Activated CD8-positive, alpha-beta memory T cell treated with anti-CD3 and anti-CD28 coated beads for 4 hours (primary cell): ENCODE measurements at regions not wholly inside any gene's neighbourhood (a gene's known extent, or its start where the extent isn't known, plus 50 kb on each side); places are given as distances from the start of the nearest gene placed in this dataset.

Source experiments
- DNase-seq, 2 donors: peaks; one replicate each; pipeline ENCODE4 v3.0.0-alpha.2; 2020; ENCODE audit warnings: low read depth in 2 of 2

DNA sequence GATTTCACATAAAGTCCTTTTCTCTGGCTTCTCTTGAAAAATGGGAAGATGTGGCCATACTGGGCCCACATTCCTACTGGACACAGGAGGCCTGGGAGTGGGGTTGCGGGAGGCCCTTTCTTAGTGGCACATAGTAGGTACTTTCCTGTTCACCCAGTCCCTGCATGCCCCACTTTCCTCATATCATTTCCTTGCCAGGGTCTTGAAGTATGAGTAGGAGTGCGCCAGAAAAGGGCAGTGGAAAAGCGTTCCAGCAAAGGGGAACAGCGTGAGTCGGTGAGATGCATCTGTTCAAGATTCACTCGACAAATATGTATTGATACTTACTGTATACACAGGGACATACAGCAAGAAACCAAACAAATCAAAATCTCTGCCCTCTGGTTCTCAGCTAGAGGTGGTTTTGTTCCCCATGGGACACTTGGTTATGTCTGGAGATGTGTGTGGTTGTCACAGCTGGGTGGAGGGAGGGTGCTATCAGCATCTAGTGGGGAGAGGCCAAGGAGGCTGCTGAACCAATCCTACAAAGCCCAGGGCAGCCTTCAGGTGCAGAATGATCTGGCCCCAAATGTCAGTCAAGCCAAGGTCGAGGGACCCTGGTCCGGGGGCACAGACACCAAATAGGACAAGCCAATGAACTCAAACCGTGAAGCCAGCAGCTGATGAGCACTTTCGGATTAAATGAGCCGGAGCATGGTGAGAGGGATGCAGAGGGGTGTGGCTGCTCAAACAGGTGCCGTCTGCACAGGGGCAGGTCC is 151.4 kb downstream of the CEBPB start:
- DNase-seq = no peak

DNA sequence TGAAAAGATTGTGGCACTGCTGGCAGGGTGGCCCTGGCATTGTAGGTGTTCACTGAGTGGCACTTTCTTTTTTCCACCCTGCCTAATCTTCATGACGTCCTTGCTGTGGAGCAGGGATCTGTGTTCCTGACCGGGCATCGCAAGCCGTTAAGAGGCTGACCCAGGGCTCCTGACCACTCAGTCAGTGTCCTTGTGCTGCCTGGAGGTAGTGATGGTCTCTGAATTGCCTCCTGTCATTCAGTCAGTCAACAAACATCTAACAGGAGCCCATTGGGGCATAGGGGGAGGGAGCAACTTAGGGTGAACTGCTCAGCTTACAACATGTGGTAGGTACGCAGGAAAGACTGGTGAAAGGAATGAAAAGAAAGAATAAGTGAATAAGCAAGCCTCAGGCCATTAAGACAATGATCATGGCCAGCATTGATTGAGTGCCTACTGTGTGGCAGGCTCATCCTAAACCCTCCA is 152.0 kb downstream of the CEBPB start:
- no peak for DNase-seq

DNA sequence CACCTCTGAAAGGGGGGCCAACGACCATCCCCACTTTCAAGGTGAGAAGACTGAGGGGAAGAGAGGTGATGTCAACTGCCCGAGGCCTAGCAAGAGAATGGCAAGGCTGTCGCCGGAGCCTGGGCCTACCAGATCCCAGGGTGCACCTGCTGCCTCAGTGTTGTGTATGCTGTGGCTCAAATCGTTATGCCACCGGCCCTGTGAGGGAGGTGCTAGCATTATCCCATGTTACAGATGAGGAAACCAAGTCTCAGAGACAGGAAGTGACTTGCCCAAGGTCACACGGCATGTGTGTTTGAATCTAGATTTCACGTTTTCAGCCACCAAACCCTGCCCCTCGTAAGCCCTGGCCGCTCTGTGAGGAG is 152.5 kb downstream of the CEBPB start:
- DNase-seq = no peak

DNA sequence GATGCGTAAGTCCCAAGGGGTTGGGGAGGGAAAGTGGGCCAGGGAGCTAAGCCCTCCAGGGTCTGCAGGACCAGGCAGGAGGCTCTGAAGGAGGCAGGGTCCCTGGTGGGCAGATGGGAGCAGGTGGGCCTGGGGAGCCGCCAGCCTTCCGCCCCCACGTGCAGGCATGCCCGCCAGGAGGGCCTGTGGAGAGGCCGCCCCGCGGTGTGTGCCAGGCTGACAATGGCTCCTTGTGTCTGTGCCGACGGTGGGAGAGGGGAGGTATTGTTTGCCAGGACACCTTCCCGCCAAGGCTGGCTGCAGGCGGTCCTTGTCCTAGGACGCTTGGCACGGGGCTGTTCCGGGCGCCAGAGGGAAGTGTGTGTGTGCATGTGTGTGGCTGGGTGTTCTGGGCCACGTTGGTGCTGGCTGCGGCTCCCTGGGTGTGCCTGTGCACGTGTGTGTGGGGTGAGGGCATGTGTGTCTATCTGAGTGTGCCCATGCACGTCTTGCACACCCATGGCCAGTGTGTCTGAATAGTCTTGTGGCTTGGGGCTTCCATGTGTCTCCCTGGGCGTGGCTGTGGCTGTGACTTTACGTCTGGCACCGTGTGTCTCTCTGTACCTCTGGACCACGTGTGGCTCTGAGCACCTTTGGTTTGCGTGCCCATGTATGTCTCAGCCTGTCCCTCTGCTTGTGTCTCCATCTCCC is 153.0 kb downstream of the CEBPB start:
- no peak for DNase-seq

DNA sequence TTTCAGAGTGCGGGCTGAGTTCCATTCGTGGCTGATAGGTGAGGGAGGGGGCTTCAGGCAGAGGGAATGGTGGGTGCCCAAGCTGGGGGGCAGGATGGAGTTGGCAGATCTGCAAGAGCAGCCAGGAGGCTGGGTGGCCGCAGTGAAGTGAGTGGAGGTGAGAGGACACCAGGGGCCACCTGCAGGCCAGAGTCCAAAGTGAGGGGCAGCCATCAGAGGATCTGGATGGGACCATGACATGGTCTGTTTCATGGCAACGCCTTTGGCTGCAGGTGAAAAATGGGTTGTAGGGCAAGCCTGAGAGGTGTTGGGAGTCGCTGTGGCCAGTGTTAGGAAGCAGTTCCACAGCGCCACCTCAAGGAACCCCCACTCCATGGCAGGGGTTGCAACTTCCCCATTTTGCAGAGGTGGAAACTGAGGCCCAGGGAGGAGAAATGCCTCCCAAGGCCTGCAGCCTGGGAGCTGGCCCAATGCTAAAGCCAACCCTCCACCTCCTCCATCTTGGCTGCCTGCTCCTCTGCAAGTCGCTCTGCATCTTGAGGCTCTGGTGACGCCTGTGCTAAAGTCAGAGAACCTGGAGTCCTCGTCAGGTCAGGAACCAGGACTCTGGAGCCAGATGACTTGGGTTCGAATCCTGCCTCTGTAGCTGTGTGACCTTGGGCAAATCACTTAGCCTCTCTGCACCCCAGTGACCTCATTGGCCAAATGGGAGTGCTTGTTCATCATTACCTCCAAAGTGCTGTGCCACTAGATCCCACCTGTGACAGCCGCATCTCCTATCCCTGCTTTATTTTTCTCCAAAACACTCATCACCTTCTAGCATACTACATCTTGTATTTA is 153.8 kb downstream of the CEBPB start:
- DNase-seq = no peak

DNA sequence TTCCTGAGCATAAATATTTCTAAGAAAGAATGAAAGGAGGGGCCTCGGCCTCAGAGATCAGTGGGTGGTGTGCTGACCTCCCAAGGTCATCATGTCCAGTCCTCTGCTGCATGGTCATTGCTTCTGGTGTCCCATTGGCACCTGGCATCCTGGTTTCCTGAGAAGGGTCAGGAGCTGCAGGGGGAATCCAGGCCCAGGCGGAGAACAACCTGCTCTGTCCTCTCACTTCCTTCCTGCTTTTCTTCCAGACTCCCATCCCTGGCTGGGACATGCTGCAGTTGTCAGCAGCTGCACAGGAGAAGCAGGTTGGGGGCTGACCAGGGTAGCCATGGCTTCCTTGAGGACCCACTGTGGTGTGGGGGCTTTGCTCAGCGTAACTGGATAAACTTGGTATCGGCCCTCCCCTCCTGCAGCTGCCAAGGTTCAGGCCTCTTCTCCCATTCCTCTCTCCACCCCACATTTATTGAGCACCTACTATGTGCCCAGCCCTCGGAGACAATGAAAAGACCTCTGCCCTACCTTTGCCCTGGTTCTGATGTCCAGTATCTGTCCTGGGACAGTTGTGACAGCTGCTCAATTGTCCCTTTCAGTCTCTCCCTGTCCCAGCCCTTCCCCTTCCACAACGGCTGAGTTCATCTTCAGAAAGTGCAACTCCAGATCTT is 155.2 kb downstream of the CEBPB start:
- DNase-seq = no peak

DNA sequence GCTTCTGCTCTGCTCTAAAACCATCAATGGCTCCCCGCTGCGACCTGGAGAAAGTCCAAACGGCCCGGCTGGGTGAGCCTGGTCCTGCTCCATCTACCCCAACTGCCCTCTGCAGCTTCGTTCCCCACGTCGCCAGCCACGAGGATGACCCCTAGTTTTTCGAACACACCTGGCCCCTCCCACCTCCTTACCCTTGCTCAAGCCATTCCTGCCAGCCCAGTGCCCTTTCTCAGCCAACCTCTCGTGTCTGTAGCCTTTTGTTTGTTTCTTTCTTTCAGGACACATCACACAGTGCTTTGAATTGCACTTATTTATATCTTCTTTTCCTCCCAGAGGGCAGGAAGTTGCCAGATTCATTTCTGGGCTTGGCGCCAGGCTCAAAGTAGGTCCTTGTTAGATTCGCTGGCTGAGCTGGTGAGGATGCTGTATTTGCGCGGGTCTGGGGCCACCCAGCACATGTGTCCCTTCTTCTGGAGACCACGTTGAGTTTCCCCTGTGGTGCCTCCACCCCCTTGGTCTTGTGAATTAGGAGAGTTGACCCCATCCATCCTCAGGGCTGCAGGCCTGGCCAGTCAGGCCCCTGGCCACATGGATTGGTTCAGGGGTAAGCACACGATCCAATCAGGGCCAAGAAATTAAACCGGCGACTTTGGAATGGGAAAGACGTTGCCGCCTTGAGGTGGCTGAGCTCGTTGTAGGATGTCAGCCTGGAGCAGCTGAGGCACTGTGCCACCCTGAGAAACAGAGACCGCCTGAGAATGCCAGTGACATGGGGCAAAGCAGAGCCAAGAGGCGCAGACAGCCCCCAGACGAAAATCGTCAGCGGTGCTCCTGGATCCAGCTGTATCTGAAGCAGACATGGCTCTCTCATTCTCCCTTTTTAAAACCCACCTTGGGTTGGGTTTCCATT is 156.0 kb downstream of the CEBPB start:
- no peak for DNase-seq

DNA sequence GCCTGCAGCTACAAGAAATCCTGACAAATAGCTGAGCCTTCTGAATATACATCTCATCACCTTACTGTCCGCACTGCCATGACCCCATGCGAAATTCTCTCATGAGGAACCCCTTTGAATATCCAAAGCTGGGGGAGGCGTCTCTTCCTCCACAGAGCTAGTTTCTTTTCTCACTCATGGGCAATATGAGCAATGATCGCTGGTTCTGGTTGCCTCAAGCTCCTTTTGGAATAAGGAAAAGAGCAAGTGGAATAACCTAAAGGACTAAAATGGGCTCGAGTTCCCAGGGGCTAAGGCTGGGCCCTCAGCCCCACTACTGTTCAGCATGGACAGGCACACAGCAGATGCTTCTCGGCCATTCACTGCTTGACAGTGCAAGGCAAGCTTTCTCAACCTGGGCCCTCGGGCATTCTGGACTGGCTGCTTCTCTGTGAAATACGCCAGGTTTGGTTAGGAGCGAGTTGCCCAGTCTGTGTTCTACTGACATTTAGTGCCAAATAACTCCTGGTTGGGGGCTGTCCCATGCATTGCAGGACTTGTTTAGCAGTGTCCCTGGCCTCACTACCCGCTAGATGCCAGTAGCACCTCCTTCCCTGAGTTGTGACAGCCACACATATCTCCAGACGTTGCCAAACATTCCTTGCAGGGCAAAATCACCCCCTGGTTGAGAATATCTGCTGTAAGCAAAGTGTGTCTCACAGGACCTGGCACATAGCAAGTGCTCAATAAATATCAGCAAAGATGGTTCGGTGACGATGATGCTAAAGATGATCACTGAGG is 156.8 kb downstream of the CEBPB start:
- no peak for DNase-seq

DNA sequence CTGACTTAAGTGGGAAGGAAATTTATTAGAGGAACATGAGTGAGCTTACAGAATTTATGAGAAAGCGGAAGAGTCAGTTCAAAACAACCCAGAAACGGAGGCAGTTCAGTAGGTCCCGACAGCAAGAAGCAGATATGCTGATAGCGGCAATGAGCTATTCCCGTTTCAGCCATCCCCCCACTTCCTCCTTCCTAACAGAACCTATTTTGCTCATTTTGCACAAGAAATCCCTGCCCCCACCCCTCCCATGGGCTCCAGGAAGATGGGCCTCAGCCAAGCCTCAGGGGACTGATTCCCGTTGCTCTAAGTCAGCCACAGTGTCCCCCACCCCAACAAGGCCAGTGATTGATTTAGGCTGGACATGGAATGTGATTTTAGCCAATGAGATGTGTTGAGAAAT is 157.5 kb downstream of the CEBPB start:
- DNase-seq = no peak

DNA sequence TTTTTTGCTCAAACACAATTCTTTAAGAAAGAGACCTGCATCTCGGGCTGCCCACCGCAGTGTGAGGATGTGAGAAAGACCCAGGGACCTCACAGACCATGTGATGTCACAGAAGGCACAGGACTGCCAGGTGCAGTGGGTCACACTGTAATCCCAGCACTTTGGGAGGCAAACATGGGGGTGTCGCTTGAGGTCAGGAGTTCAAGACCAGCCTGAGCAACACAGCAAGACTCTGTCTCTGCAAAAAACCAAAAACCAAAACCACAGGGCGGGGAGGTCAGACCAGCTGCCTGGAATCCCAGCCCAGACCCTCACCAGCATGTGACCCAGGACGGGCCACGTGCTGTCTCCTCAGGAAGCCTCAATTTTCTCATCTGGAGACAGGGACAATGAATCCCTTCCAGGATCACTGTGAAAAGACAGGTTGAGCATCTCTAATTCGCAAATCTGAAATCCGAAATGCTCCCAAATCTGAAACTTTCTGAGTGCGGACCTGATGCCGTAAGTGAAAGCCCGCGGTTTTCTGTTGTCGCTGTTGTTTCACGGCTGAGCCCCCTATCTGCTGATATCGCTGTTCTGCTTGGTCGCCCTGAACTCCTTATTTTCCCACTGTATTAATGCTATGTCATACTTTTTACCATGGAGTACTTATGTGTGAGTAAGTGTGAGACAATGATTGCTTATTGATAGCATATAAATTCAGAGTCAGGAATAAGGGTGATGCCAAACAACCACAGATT is 159.5 kb upstream of the PTPN1 start:
- no peak for DNase-seq

DNA sequence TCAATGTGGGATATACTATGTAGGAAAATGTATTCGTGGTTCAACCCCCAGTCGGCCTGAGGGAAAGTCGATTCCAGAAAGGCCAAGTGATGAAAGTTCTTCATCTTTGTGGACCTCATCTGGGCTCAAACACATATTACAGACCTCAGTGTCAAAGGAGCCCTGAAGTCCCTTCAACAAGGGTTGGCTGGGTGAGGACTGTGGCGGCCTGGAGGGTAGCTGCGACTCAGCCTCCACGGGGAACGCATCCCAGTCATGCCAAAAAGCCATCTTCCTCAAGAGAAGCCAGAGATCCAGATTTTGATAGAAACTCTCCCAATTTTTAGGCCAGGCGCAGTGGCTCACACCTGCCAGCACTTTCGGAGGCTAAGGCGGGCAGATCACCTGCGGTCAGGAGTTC is 158.6 kb upstream of the PTPN1 start:
- DNase-seq = no peak

DNA sequence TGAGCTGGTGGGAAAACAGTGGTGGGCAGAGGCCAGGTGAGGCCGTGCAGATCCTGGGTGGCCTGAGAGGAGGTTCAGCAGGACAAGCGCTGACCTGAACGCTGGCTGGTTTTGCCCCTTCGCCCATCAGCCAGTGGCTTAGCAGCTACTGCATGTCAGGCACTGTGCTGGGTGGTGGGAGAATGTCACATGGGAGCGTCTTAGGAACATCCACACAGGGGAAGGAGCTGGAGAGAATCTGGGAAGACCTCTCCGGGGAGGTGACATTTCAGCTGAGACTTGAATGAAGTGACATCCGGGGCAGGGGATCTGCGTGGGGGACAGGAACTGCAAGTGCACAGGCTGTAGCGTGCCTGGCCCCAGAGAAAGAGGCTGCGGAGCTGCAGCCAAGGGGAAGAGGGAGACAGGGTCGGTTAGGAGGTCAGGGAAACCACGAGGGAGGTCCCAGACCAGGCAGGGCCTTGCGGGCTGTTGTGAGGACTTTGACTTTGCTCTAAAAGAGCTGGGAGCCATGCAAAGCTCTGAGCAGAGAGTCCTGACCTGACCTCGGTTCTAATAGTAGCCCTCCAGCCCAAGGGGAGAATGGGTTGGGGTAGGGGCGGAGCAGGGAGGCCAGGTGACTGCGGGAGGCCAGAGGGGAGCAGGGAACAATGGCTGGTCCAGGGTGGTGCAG is 156.8 kb upstream of the PTPN1 start:
- no peak for DNase-seq

DNA sequence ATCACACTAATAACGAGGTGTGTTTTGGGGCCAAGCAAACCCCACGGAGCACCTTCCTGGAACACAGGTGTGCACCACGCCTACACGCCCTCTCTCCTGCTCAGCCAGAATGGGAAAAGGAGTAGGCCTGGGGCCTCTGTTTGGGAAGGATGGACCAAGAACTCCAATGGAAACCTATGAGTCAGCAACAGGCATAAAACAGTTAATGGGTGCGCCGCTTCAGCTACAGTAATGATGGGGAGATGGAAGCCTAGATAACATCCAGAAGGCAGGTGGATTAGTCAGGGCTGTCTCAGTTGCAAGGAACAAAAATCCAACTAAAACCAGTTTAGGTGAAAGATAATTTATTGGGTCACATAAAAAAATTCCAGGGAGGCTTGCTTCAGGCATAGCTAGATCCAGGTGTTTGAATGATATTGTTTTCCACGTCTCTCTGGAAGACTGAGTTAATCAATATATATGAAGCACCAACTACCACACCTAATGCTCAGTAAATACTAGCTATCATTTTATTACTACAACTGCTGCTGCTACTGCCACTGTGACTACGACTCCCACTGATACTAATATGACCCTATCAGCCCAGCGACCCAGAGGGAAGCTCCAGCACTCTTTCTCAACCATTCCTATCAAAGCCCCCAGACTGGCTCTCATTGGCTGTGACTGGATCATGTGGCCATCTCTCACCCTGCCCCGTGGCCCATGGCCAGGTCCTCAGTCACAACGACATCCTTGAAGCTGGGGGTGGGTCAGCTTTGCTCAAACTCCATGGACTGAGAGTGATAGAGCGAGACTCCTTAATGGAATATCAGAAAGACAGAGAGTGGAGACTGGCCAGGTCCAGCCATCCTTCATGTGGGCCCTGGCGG is 155.2 kb upstream of the PTPN1 start:
- DNase-seq = no peak

DNA sequence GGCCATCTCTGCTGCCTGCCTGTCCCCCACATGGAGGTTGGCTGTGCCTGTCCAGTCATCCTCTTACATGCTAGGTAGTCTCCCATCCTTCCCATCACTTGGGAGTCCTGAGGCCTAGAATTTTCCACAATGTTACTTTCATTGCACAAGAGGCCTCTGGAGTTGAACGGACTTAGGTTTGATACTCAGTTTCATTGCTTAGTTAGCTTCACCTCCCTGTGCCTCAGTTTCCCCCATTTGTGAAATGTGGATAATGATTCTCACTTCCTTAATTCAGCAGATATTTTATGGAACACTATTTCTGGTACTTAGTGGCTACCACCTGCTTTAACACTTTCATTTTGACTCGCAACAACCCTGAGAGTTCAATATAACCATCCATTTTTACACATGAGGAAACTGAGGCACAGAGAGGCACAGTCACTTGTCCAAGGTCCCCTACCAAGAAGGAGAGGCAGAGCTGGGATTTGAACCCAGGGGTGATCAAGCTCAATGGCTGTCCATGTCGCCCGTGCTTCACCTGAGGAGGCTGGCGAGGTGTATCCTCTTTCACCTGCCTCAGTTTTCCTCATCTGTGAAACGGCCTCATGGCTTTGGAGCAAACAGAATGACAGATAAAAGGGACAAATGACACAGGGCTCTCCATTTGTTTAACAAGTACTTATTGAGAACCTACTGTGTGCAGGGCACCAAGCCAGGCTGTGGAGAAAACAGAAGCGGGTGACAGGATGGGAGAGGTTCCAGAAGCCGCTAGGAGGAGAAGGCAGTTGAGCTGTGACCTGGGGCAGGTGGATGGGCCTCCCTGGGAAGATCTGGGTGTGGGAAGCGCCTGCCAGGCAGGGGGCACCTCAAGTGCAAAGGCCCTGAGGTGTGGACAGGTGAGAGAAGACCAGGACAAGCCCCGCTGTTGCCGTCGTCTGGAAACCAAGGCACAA is 154.3 kb upstream of the PTPN1 start:
- DNase-seq = no peak

DNA sequence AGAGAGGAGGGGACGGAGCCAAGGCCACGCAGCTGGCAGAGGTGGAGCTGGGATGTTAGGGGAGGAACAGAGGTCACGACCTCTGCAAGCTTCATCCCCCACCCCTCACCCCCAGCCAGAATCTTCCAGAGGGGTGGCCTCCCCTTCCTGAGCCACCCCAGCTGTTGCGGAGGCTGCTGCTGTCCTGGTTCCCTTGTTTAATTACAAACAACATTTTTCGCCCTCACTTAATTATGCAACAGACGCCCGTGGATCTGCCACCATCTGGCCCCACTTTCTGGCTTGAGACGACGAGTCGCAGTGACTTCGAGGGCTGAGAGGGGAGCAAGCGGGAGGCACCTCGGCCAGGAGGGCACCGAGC is 153.7 kb upstream of the PTPN1 start:
- DNase-seq = no peak

DNA sequence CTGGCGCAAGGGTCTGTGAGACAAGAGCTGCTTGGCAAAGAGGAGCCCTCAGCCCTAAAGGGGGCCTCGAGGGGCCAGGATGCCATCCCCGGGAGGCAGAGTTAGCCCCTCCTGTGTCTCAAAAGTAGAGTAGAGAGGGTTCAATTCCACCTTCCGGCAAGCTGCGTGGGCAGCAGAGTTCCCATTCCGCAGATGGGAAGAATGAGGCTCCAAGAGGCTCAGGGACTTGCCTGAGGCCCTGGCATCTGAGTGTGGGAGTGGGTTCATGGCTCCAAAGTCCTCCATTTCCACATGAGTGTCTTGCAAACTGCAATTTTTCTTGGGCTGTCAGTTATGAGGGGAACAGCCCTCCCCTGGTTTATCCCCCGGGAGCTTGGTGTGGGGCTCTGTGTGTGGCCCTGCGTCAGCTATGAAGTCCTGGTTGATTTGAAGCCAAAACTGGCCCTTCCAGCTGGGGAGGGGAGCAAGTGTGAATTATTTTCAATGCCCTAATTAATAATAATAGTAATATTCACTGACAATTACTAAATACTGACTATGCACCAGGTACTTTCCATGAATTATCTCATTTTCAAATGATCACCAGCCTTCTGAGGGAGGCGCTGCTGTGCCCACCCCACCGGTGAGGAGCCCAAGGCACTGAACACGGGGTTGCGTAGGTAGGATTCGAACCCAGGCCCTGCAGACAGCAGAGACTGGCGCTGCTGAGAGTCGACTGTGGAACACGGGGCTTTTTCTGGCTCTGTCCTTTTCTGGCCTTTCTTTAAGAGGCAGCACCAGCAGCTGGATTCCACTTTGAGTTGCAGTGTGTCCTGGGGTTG is 153.0 kb upstream of the PTPN1 start:
- no peak for DNase-seq
